OCI-M1 (cell line): ENCODE measurements at regions not wholly inside any gene's neighbourhood (a gene's known extent, or its start where the extent isn't known, plus 50 kb on each side); places are given as distances from the start of the nearest gene placed in this dataset.

Source experiments
- DNase-seq: peaks from one replicate; lab custom pipeline; 2025; lab: John Stamatoyannopoulos, UW

GRCh38 chr18:78927156-78927555, 52.5 kb upstream of the SALL3 start:
- no peak for DNase-seq

GRCh38 chr18:78927616-78928015, 52.0 kb upstream of the SALL3 start:
- DNase-seq = no peak

GRCh38 chr18:78928076-78928475, 51.5 kb upstream of the SALL3 start:
- DNase-seq = no peak

GRCh38 chr18:78929516-78929915, 50.1 kb upstream of the SALL3 start:
- no peak for DNase-seq
